Activated T-helper 9 cell treated with anti-CD3 and anti-CD28 coated beads, Interleukin-2, amount 50 U/mL, for 16 hours (primary cell): ENCODE measurements at regions not wholly inside any gene's neighbourhood (a gene's known extent, or its start where the extent isn't known, plus 50 kb on each side); places are given as distances from the start of the nearest gene placed in this dataset.
"Not testable (repeated sequence)": the region's sequence is repeated elsewhere in the genome, so short reads cannot be mapped to it uniquely, and the experiment has no call there.

ENCODE experiments used
- DNase-seq: peaks from one replicate; pipeline ENCODE4 v3.0.0-alpha.2; 2020; ENCODE audit warnings: low read depth

GRCh38 chr3:139113993-139114375, 69.3 kb upstream of the PRR23C start:
- DNase-seq, result no peak

- not testable (repeated sequence) for DNase-seq
Measured at GRCh38 chr3:139116631-139117030, 71.9 kb upstream of the PRR23C start.

GRCh38 chr3:139117136-139117675, 72.5 kb upstream of the PRR23C start:
- DNase-seq, result no peak

GRCh38 chr3:139117883-139118760, 73.4 kb upstream of the PRR23C start:
- DNase-seq, result no peak

- no peak for DNase-seq
Measured at GRCh38 chr3:139118835-139119234, 74.1 kb upstream of the PRR23C start.

GRCh38 chr3:139119331-139120025, 74.8 kb upstream of the PRR23C start:
- DNase-seq, result no peak

- no peak for DNase-seq
Measured at GRCh38 chr3:139120086-139121056, 75.7 kb upstream of the PRR23C start.

GRCh38 chr3:139121513-139122220, 77.0 kb upstream of the PRR23C start:
- no peak for DNase-seq

- no peak for DNase-seq
Measured at GRCh38 chr3:139122221-139122581, 77.5 kb upstream of the PRR23C start.

- no peak for DNase-seq
Measured at GRCh38 chr3:139122612-139123011, 77.9 kb upstream of the PRR23C start.

- no peak for DNase-seq
Measured at GRCh38 chr3:139123377-139124095, 78.8 kb upstream of the PRR23C start.

- no peak for DNase-seq
Measured at GRCh38 chr3:139124197-139124596, 79.5 kb upstream of the PRR23C start.

- no peak for DNase-seq
Measured at GRCh38 chr3:139127101-139127500, 82.4 kb upstream of the PRR23C start.

GRCh38 chr3:139127629-139128028, 82.9 kb upstream of the PRR23C start:
- not testable (repeated sequence) for DNase-seq

- DNase-seq, result no peak
Measured at GRCh38 chr3:139128803-139129202, 84.1 kb upstream of the PRR23C start.

- no peak for DNase-seq
Measured at GRCh38 chr3:139129892-139130291, 85.2 kb upstream of the PRR23C start.

GRCh38 chr3:139130390-139131140, 85.9 kb upstream of the PRR23C start:
- DNase-seq, result no peak

GRCh38 chr3:139131951-139132350, 87.3 kb upstream of the PRR23C start:
- no peak for DNase-seq

- DNase-seq, result no peak
Measured at GRCh38 chr3:139132976-139133375, 88.3 kb upstream of the PRR23C start.
